ENCODE measurements at regions not wholly inside any gene's neighbourhood (a gene's known extent, or its start where the extent isn't known, plus 50 kb on each side); places are given as distances from the start of the nearest gene placed in this dataset.
"Not testable (repeated sequence)": the region's sequence is repeated elsewhere in the genome, so short reads cannot be mapped to it uniquely, and the experiment has no call there.

- CTCF ChIA-PET (ENCODE audit: unreplicated experiment); H2AFZ ChIP-seq (ENCODE audit: low read length); H3K36me3 ChIP-seq (ENCODE audit: insufficient read depth, low read length); H3K9me2 ChIP-seq (ENCODE audit: insufficient read depth, low read length); H3K4me1 ChIP-seq (ENCODE audit: insufficient read depth, low read length, poor library complexity, severe bottlenecking); DNase-seq (ENCODE audit: low spot score); intact Hi-C loops (cut with micrococcal nuclease; ENCODE audit: unreplicated experiment); H3K9me3 ChIP-seq (ENCODE audit: low read length); H3K4me2 ChIP-seq (ENCODE audit: low read length); BruUV-seq (replicated peaks); H3K79me2 ChIP-seq (ENCODE audit: insufficient read depth, low read depth, low read length); H3K4me3 ChIP-seq (ENCODE audit: low read depth, low read length, poor library complexity, severe bottlenecking); H3K27ac ChIP-seq (ENCODE audit: low read depth, low read length, poor library complexity, severe bottlenecking); POLR2A ChIA-PET; H4K20me1 ChIP-seq (ENCODE audit: insufficient read depth, low read length): not testable (repeated sequence)
Observed at GRCh38 chr16:31692338-31692737, 164.6 kb downstream of the AHSP start.

- intact Hi-C loops (cut with micrococcal nuclease; ENCODE audit: unreplicated experiment): no loop called here
- H4K20me1 ChIP-seq (ENCODE audit: insufficient read depth, low read length): no peaks in the 10 kb centered on the region
- H3K4me2 ChIP-seq (ENCODE audit: low read length): no peak overlapping the region
- peaks cover 10% of the 10 kb centered on the region for H3K4me1 ChIP-seq (ENCODE audit: insufficient read depth, low read length, poor library complexity, severe bottlenecking)
- CTCF ChIA-PET (ENCODE audit: unreplicated experiment): no interaction called here
- H3K4me3 ChIP-seq (ENCODE audit: low read depth, low read length, poor library complexity, severe bottlenecking): no peak overlapping the region
- no peak for DNase-seq (ENCODE audit: low spot score)
- no peaks in the 10 kb centered on the region for H3K9me2 ChIP-seq (ENCODE audit: insufficient read depth, low read length)
- H3K79me2 ChIP-seq (ENCODE audit: insufficient read depth, low read depth, low read length): no peaks in the 10 kb centered on the region
- TF ChIP-seq CTCF (conservative IDR thresholded peaks at IDR 0.05; ENCODE audit: low read length) (no peak), EZH2phosphoT487 (IDR thresholded peaks at IDR 0.05; ENCODE audit: borderline replicate concordance, low read depth, low read length) (no peak)
- POLR2A ChIA-PET: no interaction called here
- BruUV-seq (replicated peaks): no TSS peak
- no peak overlapping the region for H2AFZ ChIP-seq (ENCODE audit: low read length)
- H3K36me3 ChIP-seq (ENCODE audit: insufficient read depth, low read length): no peaks in the 10 kb centered on the region
- H3K27ac ChIP-seq (ENCODE audit: low read depth, low read length, poor library complexity, severe bottlenecking): no peak overlapping the region
- no peaks in the 10 kb centered on the region for H3K9me3 ChIP-seq (ENCODE audit: low read length)
Observed at GRCh38 chr16:31693733-31694132, 166.0 kb downstream of the AHSP start.

- Histone ChIP-seq H3K4me1 (ENCODE audit: insufficient read depth, low read length, poor library complexity, severe bottlenecking) (peaks cover 10% of the 10 kb centered on the region), H3K4me3 (ENCODE audit: low read depth, low read length, poor library complexity, severe bottlenecking) (no peak overlapping the region), H3K4me2 (ENCODE audit: low read length) (no peak overlapping the region), H3K79me2 (ENCODE audit: insufficient read depth, low read depth, low read length) (no peaks in the 10 kb centered on the region), H3K9me2 (ENCODE audit: insufficient read depth, low read length) (no peaks in the 10 kb centered on the region), H3K27ac (ENCODE audit: low read depth, low read length, poor library complexity, severe bottlenecking) (no peak overlapping the region), H3K36me3 (ENCODE audit: insufficient read depth, low read length) (no peaks in the 10 kb centered on the region), H4K20me1 (ENCODE audit: insufficient read depth, low read length) (no peaks in the 10 kb centered on the region), H2AFZ (ENCODE audit: low read length) (no peak overlapping the region; the same call in 1 of the 2 replicates), H3K9me3 (ENCODE audit: low read length) (no peaks in the 10 kb centered on the region)
- ChIA-PET POLR2A (no interaction called here), CTCF (ENCODE audit: unreplicated experiment) (no interaction called here)
- no peak for TF ChIP-seq EZH2phosphoT487 (IDR thresholded peaks at IDR 0.05; ENCODE audit: borderline replicate concordance, low read depth, low read length)
- no peak for TF ChIP-seq CTCF (conservative IDR thresholded peaks at IDR 0.05; ENCODE audit: low read length)
- no TSS peak for BruUV-seq (replicated peaks)
- intact Hi-C loops (cut with micrococcal nuclease; ENCODE audit: unreplicated experiment): no loop called here
- no peak for DNase-seq (ENCODE audit: low spot score)
Observed at GRCh38 chr16:31694461-31694860, 166.8 kb downstream of the AHSP start.
